ENCODE measurements at regions not wholly inside any gene's neighbourhood (a gene's known extent, or its start where the extent isn't known, plus 50 kb on each side); places are given as distances from the start of the nearest gene placed in this dataset.
"Not testable (repeated sequence)": the region's sequence is repeated elsewhere in the genome, so short reads cannot be mapped to it uniquely, and the experiment has no call there.

DNA sequence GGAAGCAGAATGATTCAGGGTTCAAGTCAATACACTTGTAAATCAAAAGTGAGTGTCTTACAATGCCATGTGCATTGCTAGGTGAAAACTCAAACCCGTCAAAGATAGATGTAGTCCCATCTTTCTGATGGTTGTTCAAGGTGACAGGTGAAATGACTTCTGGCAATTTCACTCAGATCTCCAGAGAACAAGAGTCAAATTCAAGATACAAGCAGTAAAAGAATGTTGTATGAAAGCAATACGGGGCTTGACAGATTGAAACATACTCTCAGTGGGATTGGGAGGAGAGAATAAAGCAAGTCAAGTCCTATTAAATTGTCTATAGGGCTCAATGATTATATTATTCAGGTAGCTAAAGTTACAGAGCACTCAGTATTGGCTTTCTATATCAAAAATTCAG is 105.1 kb upstream of the ANXA10 start:
- Histone ChIP-seq H3K9me3 (replicated peaks in 1 of 3) (no peaks in the 10 kb centered on the region), H3K27ac (no peak overlapping the region), H3K36me3 (replicated peaks in 1 of 2) (no peaks in the 10 kb centered on the region), H3K27me3 (no peaks in the 10 kb centered on the region), H3K4me1 (replicated peaks in 1 of 2) (no peaks in the 10 kb centered on the region), H3K4me3 (no peak overlapping the region)
- DNase-seq: no peak
- intact Hi-C loops (cut with DNase I): no loop called here
- TF ChIP-seq POLR2A (IDR thresholded peaks at IDR 0.05): no peak
- TF ChIP-seq, protein P1, sequence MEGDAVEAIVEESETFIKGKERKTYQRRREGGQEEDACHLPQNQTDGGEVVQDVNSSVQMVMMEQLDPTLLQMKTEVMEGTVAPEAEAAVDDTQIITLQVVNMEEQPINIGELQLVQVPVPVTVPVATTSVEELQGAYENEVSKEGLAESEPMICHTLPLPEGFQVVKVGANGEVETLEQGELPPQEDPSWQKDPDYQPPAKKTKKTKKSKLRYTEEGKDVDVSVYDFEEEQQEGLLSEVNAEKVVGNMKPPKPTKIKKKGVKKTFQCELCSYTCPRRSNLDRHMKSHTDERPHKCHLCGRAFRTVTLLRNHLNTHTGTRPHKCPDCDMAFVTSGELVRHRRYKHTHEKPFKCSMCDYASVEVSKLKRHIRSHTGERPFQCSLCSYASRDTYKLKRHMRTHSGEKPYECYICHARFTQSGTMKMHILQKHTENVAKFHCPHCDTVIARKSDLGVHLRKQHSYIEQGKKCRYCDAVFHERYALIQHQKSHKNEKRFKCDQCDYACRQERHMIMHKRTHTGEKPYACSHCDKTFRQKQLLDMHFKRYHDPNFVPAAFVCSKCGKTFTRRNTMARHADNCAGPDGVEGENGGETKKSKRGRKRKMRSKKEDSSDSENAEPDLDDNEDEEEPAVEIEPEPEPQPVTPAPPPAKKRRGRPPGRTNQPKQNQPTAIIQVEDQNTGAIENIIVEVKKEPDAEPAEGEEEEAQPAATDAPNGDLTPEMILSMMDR (IDR thresholded peaks at IDR 0.05): no peak
- 66 to 79% (median 73%) methylated on average over 2 of the region's 2 CpGs for WGBS, 4 donors

DNA sequence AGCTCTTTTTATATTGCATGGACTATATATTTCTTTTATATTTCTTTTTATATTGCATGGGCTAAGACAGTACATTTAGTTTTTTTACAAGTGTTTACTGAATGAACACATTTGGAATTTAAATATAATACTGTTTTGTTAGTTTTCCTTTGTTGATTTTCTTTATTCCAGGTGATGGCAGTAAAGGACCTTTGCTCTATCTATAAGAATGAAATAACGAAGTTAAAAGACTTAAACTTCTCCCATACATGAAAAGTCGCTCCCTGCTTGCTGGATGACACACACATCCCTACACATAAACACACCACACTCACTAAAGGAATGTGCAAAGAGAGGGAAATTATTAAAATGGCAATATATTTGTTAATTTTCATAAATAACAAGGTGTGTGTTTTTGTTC is 102.5 kb upstream of the ANXA10 start:
- no peak overlapping the region for H3K4me3 ChIP-seq
- H3K9me3 ChIP-seq (replicated peaks in 1 of 3): no peaks in the 10 kb centered on the region
- H3K27ac ChIP-seq: no peak overlapping the region
- no peaks in the 10 kb centered on the region for H3K4me1 ChIP-seq (replicated peaks in 1 of 2)
- intact Hi-C loops (cut with DNase I): no loop called here
- no peaks in the 10 kb centered on the region for H3K27me3 ChIP-seq
- no peak for DNase-seq
- H3K36me3 ChIP-seq (replicated peaks in 1 of 2): no peaks in the 10 kb centered on the region
- TF ChIP-seq, protein P1 (IDR thresholded peaks at IDR 0.05): no peak
- TF ChIP-seq POLR2A (IDR thresholded peaks at IDR 0.05): no peak
- WGBS, 4 donors: 36 to 69% (median 53%) methylated on average over 2 of the region's 2 CpGs

DNA sequence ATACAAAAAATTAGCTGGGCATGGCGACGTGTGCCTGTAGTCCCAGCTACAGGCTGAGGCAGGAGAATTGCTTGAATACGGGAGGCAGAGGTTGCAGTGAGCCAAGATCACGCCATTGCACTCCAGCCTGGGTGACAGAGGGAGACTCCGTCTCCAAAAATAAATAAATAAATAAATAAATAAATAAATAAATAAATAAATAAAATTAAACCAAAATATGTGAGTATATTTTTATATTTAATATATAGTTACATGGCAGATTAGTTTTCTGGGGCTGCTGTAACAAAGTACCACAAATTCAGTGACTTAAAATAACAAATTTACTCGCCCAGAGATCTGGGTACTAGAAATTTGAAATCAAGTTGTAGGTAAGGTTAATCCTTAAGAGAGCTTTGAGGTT is 84.2 kb upstream of the ANXA10 start:
- H3K9me3 ChIP-seq (replicated peaks in 1 of 3); H3K27me3 ChIP-seq; H3K27ac ChIP-seq; intact Hi-C loops (cut with DNase I); H3K4me1 ChIP-seq (replicated peaks in 1 of 2); H3K4me3 ChIP-seq; DNase-seq; H3K36me3 ChIP-seq (replicated peaks in 1 of 2): not testable (repeated sequence)
- 86 to 93% (median 89%) methylated on average over 6 of the region's 6 CpGs for WGBS, 4 donors

DNA sequence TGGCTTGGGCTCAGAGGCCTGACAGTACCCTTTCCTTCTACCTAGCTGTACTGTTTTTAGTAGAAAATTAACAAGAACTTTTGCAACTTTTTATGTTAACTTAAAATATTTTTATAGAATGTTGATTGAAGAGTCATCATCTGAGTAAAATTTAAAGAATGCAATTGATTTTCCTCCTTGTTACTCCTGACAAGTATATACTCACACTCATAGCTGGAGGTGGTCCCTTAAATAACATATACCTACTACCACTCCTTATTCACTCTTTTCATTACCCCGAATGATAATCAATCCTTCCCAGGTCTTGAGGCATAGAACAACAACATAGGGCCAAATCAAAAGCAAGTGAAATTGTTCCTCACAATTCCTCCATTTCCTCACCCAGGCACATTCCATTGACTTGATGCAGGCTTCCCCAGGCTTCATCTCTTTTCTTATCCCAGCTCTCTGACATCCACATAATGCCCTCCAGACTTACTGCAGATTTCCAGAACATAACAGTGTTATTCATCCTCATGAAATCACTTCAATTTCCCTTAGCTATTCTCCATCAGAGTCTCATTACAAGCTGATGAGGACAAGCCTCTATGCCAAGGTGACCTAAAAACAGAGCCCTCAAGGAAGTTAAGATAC is 73.2 kb upstream of the ANXA10 start:
- no peak for DNase-seq
- H3K36me3 ChIP-seq (replicated peaks in 1 of 2): no peaks in the 10 kb centered on the region

DNA sequence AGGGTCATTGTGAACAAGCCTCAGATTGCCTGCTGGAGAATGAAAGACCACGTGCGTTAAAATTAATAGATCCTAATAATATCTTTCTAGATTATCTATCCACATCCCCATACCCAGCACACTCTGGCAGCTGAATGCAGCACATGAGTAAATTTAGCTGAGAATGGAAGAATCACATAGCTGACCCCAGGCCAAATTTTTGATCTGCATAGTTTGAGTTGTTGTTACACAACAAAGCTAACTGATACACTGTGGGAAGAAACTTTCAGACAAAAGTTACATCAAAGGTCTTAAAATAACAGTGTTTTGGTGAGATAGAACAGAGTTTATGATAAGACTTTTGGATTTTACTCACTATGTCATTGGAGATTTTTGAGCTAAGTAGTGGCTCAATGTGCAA is 72.4 kb upstream of the ANXA10 start:
- Histone ChIP-seq H3K4me1 (replicated peaks in 1 of 2) (no peaks in the 10 kb centered on the region), H3K9me3 (replicated peaks in 1 of 3) (no peaks in the 10 kb centered on the region), H3K27ac (no peak overlapping the region), H3K36me3 (replicated peaks in 1 of 2) (no peaks in the 10 kb centered on the region), H3K4me3 (no peak overlapping the region), H3K27me3 (no peaks in the 10 kb centered on the region)
- intact Hi-C loops (cut with DNase I): no loop called here
- DNase-seq: no peak
- WGBS, 4 donors: 85 to 89% (median 86%) methylated on average over 2 of the region's 2 CpGs
- TF ChIP-seq, protein P1 (IDR thresholded peaks at IDR 0.05): no peak
- TF ChIP-seq POLR2A (IDR thresholded peaks at IDR 0.05): no peak

More for the DNA sequence above, 73.2 kb upstream of the ANXA10 start:
- WGBS, 4 donors: 78 to 85% (median 82%) methylated on average over 1 of the region's 1 CpG
- Histone ChIP-seq H3K4me3 (no peak overlapping the region), H3K27ac (no peak overlapping the region), H3K27me3 (no peaks in the 10 kb centered on the region), H3K4me1 (replicated peaks in 1 of 2) (no peaks in the 10 kb centered on the region), H3K9me3 (replicated peaks in 1 of 3) (no peaks in the 10 kb centered on the region)
- TF ChIP-seq, protein P1 (IDR thresholded peaks at IDR 0.05): no peak
- TF ChIP-seq POLR2A (IDR thresholded peaks at IDR 0.05): no peak
- intact Hi-C loops (cut with DNase I): no loop called here

All from adrenal gland (tissue), 9 donors.